Myocyte (in vitro differentiated cells): ENCODE measurements at regions not wholly inside any gene's neighbourhood (a gene's known extent, or its start where the extent isn't known, plus 50 kb on each side); places are given as distances from the start of the nearest gene placed in this dataset.
"Not testable (repeated sequence)": the region's sequence is repeated elsewhere in the genome, so short reads cannot be mapped to it uniquely, and the experiment has no call there.

ENCODE experiments used
- DNase-seq: peaks from one replicate; pipeline ENCODE4 v3.0.0-alpha.2; 2012; ENCODE audit warnings: low read depth

DNA sequence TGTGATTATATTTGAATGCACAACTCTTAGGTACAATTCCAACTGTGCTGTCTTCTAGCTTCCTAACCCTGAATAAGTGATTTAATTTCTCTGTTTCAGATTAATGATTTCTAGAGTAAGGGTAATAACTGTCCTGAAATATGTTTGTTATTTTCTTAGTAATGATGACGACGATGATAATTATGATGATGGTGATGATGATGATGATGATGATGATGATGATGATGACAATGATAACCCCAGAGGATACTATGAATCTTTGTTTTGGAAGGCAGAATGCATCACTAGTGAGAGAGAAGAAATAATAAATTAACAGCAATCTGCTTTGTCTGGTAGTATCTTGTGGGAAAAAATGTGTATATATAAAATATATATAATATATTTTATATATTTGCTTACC, 317.1 kb upstream of the CDH8 start:
- no peak for DNase-seq

DNA sequence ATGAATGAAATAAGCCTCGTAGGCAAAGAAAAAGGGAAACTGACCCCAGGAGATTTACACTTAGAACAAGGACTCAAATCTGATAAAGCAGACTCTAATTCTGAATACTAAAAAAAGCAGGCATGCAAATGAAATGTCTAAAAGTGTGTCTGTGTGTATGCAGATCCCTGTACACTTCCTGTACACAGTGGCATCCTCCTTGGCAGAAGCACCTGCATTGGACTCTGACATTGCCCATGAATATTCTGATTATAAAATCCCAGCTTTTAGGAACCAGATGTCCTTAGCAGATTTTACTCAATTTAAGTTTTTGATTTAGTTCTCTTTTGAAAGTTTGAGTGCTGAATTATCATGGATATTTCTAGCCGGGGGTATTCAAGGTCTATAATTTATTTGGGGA, 306.0 kb upstream of the CDH8 start:
- DNase-seq = no peak

DNA sequence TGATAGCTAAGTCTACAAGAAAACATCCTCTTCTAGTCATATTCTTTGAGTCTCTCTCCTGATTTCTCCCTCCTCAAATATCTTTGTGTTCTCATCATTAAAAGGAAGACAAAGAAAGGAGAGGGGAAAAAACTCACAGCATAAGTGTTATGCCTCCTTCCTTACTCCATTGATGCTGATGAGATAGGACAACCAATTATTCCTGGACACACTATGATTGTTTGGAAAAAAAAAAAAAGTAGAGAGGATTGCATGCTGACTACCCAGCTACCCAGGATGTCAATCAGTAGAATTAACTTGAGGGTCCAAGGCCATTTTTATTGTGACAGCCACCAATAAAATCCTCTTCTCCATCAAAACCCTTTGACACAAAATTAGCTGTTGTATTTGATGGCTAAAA, 299.1 kb upstream of the CDH8 start:
- no peak for DNase-seq

DNA sequence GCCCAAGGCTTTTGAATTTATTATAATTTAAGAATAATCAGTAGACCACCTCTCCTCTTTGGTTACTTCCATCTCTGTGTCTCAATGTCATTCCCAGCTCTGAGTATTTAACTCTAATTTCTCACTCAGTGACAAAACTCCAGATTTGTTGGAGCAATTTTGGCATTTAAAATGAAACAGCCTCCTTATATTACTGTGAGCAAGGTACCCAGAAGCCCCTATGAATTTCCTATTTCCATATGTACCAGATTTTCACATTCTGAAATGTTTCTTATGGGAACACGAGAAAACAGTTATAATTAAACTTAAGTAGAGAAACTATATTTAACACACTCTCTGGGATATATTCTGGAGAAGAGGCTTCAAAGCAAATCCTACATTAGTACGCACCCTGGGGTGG, 285.4 kb upstream of the CDH8 start:
- DNase-seq = no peak

DNA sequence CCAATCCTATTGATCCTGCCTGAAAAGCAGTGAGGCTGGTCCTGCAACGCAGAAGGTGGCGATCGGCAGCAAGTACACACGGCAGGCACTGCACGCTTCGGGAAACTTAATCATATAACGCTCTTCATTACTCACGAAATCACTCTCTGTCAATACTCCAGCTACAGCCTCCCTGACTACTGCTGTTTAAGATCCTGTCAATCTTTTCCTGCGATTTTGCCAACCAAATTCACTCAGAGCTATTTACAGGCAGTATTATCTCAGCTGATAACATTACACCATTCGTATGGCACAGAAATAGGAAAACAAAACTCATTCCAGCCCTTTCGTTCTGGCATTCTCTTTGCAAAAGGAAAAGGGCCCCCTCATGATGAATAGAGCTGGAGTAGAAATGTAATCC, 262.4 kb upstream of the CDH8 start:
- no peak for DNase-seq

- DNase-seq = no peak
These were observed 258.2 kb upstream of the CDH8 start for GRCh38 chr16:62294213-62294972.

- no peak for DNase-seq
These were observed 252.9 kb upstream of the CDH8 start for GRCh38 chr16:62288990-62289629.

DNA sequence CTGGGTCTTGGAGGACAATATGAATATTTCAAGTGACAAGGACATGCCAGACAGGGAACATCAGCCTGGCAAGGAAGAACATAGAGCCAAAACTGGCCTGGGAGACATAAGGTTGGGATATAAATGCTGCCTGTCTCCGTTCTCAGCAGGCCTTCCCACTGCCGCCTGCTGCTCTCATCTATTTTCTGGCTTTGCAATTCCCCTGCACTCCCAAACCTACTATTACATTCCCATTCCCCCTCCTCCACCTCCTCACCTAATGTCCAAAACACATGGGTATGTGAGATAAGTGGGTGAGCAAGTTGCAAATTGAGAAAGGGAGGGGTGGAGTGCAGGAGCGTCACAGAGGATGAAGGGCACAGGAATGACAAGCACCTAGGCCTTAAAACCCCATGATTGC, 244.3 kb upstream of the CDH8 start:
- DNase-seq = no peak

DNA sequence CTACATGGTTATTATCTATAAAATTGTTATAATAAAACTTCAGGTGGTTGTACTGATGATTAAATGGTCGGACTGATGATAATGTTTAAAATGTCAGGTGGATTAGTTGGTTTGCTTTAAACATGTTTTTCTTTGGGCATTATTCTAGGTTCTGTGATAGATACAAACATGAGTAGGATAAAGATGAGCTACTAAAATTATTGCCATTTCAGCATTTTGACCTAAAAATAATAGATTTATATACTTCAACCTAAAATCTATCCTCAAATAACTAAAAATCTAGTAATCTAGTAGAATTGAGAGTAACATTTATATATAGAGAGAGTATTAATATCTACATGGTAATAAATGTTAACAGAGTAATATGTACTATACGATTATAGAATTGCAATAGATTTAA, 241.7 kb upstream of the CDH8 start:
- no peak for DNase-seq

DNA sequence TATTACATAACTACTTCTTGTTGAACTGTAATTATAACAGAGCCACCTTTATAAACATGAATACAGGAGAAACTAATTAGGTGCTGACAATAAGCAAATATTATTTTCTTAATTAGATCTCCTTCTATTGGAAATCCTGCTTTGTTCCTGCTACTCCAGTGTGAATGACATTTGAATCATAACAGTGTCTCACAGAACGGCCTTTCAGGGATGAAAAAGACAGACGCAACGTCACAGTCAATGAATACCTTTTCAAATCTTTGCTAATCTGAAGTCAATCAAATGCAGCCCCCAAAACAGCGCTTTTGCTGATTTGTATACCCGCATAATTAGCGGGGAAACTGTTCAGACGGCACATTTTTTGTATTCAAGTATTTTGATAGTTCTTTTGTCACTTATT, 240.4 kb upstream of the CDH8 start:
- DNase-seq = no peak

DNA sequence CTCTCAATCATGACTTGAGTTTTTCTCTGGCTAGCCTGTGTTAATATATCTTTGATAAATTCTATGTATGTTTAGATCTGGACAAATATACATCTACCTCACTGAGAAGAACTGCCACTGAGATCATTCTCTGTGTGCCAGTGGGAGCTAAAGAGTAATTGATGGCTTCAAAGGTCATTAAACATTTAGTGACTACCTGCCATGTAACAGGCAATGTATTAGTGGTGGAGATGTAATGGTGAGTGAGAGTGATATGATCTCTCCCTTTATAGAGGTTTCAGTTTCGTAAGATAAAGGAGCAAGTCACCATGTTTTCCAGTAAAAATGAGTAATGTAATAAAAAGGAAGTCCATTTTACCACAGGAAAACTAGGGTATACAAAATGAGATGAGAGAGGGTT, 235.8 kb upstream of the CDH8 start:
- no peak for DNase-seq

DNA sequence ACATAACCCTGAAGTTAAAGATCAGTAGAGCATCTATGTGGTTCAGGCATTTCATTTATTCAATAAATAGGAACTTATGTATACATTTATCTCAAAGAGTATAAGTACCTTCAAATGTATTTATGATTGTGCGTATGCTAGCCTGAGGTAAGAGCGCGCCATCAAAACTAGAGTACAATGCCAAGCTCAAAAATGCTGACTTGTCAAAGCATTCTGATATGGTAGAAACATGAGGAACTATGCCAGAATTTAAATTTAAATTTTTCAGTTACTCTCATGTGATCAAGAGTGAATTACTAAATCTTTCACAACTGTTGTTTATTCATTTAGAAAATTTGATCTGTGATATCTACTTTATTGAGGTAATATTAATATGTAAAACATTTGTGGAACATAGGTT, 225.5 kb upstream of the CDH8 start:
- DNase-seq = no peak

DNA sequence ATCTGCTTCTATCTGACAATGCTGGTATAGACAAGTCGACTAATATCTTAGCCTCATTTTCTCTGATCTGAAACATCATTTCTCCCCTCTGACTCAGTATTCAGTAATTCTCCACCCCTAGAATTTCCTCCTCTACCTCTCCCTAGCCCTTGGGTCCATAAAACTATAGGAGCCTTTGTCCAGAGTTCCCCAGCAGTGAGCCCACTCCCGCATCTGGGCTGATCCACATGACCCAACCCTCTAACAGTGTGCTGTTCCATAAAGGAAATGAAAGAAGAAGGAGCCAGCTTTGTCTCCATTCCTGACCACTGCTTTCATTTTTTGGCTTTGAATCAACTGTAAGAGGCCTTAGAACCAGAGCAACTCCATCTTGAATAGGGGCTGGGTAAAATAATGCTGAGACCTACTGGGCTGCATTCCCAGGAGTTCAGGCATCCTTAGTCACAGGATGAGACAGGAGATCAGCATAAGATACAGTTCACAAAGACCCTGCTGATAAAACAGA, 222.7 kb upstream of the CDH8 start:
- DNase-seq = not testable (repeated sequence)

DNA sequence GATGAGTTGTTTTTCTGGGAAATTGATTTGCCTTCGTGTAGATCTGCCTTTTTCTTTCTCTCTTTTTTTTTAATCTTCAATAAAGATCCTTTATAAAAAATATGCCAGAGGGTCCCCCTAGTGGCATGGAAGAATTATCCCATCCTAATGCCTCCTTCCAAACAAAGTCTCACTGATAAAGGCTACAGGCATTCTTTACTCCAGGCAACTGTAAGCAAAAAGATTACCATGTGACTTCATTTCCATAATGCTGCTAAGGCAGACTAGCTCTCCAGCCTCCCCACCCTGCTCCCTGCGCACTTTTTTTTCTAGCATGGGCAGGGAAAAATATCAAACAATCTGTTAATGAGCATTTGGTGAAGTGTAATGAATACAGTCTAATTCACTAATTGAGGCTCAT, 220.2 kb upstream of the CDH8 start:
- DNase-seq = no peak

DNA sequence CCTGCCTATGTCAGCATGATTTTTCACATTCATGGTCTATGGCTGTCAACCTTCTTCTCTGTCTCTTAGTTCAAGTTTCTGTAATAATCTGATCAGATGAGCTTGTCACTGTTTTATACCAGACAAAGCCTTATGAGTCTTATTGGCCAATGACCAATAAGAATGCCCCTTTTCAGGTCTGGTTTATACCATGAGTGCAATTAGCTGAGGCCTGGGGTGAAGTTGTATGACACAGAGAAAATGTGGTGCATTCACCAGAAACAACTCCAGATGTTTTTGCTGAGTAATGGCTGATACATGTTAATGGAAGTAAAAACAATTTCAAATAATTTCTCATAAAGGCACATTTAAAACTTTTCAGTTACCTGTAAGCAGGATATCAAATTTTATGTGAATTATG, 218.6 kb upstream of the CDH8 start:
- no peak for DNase-seq

DNA sequence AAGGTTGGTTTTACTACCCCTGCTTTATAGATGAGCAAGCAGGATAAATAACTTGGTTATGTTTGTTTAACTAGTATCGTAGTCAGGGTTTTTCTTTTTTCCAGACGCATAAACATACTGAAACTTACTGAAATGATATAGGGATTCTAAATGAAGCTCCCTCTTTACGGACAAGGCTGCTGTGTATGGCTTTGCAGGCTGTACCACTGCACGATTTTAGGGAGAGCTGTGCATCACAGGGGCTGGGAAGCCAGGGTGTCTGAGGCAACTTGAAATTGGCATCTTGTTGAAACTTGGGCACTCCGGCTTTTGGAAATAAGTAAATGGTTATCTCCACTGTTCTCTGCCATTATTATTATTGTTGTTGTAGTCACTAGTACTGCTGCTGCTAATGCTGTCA, 218.1 kb upstream of the CDH8 start:
- no peak for DNase-seq

GRCh38 chr16:62253966-62254365, 217.7 kb upstream of the CDH8 start:
- no peak for DNase-seq

GRCh38 chr16:62249069-62249468, 212.8 kb upstream of the CDH8 start:
- DNase-seq = no peak

DNA sequence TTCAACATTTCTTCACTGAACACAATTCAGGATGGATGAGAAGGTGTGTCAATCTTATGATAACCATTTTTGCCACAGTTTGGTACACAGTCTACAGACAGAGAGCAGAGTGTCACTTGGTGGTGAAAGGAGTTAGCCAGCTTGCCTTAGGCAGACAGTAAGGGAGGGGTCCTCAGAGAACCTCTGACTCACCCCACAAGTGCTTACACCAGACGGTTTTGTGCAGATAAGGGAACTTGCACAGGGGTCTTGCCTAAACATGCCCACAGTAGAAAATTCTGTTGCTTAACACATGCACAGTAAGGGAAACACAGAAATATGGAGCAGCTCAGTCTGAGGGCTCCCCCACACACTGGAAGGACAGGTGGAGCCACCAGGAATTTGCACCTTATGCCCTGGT, 204.5 kb upstream of the CDH8 start:
- DNase-seq = no peak

DNA sequence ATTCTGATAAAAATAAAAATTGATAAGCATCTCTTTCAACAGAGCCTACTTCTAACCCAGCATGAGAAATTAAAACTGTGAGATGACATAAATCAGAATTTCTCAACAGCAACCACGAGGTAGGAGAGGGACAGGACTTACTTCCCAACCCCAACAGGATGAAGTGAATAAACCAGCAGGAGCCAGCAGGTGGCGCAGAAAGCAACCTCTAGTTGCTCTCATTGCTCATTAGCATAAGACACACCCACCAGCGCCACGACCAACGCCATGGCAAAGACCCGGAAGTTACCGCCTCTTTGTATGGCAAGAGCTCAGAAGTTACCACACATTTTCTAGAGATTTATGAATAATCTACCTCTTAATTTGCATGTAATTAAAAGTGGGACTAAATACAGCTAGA, 189.4 kb upstream of the CDH8 start:
- peak; percentile 5 for DNase-seq

DNA sequence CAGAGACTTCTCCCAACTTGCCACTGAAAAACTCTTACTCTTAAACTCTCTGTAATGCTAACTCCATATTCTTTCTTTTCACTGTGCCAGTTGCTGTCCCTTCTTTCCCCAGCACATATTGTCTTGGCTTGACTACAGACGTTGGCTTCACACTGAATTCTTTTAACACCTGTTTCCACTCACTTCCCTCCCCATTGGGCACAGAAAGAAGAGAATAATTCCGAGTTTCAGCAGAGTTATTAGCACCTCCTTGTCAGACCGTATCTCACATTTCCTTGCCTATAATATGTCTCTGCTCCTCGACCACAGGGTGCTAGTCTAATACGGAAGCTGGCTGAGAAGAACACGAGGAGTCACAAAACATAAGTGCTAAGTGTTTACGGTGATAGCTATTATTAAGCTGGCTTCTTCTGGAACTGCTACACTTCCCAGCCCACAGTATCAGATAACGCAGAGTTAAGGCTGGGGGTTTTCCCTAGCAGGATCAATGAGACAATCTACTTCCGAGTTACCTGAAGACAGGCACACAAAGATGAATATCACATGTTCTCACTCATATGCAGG, 188.5 kb upstream of the CDH8 start:
- DNase-seq = no peak

DNA sequence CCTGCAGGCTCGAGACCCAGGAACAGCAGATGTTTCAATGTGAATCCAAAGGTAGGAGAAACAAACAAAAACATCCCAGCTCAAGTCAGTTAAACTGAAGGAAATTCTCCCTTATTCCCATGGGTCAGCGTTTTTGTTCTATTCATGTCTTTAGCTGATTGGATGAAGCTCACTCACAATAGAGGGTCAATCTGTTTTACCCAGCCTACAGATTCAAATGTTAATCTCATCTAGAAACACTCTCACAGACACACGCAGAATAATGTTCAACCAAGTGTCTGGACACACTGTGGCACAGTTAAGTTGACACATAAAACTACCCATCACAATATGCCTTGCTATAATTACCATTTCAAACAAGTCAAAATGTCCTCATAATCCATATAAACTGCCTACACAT, 180.6 kb upstream of the CDH8 start:
- DNase-seq = no peak

GRCh38 chr16:62213763-62214162, 177.5 kb upstream of the CDH8 start:
- no peak for DNase-seq
